ENCODE measurements at regions not wholly inside any gene's neighbourhood (a gene's known extent, or its start where the extent isn't known, plus 50 kb on each side); places are given as distances from the start of the nearest gene placed in this dataset.
"Not testable (repeated sequence)": the region's sequence is repeated elsewhere in the genome, so short reads cannot be mapped to it uniquely, and the experiment has no call there.

DNA sequence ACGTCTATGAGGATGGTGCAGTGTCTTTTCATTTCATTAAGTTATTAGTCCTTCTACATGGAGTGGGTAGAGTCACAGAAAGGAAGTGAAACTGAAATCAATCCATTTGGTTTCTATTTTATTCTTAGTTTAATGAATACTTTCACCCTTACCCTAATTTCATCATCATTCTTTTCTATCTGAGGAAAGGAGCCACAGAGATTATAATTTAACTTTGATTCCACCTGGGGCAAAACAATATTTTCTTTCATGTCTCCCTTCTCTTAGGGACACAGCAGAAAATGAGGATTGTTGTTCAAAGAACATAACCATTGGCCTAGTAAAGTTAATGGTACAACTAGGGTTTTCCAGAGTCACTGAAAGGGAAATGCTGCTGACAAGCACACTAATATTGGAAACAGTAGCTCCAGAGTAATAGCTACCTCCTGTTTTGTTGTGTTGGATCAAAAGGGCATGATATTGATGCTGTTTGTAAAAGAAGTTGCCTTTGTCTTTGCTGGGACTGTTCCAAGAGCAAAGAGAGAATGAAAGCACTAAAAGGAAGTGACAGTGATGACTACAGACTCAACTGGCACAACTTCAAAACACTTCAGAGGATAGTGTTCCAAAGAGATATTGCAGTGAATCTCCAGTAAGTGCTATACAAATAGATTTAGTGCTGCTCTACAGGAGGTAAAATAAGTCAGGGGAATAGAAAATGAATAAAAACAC is 247.1 kb upstream of the PITX2 start:
- no peaks in the 10 kb centered on the region for H3K36me3 ChIP-seq (ENCODE audit: control insufficient read depth, insufficient read depth, low read length)
- H3K27ac ChIP-seq (ENCODE audit: insufficient read depth, low read length, poor library complexity, severe bottlenecking) = no peak overlapping the region
- no peaks in the 10 kb centered on the region for H3K4me1 ChIP-seq (ENCODE audit: control insufficient read depth, insufficient read depth, low read length, poor library complexity, severe bottlenecking)
- H3K27me3 ChIP-seq (replicated peaks; ENCODE audit: control insufficient read depth, insufficient read depth, low read length, poor library complexity, severe bottlenecking) = no peaks in the 10 kb centered on the region
- H3K9me3 ChIP-seq (ENCODE audit: control insufficient read depth, low read length) = no peaks in the 10 kb centered on the region
- no peak for DNase-seq
- H3K4me3 ChIP-seq (ENCODE audit: insufficient read depth, low read depth, low read length, poor library complexity, severe bottlenecking) = no peak overlapping the region

DNA sequence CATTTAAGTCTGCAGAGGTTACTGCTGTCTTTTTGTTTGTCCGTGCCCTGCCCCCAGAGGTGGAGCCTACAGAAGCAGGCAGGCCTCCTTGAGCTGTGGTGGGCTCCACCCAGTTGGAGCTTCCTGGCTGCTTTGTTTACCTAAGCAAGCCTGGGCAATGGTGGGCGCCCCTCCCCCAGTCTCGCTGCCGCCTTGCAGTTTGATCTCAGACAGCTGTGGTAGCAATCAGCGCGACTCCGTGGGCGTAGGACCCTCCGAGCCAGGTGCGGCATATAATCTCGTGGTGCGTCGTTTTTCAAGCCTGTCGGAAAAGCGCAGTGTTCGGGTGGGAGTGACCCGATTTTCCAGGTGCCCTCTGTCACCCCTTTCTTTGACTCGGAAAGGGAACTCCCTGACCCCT is 253.3 kb upstream of the PITX2 start:
- not testable (repeated sequence) for H3K36me3 ChIP-seq (ENCODE audit: control insufficient read depth, insufficient read depth, low read length); DNase-seq; H3K9me3 ChIP-seq (ENCODE audit: control insufficient read depth, low read length); H3K27ac ChIP-seq (ENCODE audit: insufficient read depth, low read length, poor library complexity, severe bottlenecking); H3K4me1 ChIP-seq (ENCODE audit: control insufficient read depth, insufficient read depth, low read length, poor library complexity, severe bottlenecking); H3K27me3 ChIP-seq (replicated peaks; ENCODE audit: control insufficient read depth, insufficient read depth, low read length, poor library complexity, severe bottlenecking); H3K4me3 ChIP-seq (ENCODE audit: insufficient read depth, low read depth, low read length, poor library complexity, severe bottlenecking)

DNA sequence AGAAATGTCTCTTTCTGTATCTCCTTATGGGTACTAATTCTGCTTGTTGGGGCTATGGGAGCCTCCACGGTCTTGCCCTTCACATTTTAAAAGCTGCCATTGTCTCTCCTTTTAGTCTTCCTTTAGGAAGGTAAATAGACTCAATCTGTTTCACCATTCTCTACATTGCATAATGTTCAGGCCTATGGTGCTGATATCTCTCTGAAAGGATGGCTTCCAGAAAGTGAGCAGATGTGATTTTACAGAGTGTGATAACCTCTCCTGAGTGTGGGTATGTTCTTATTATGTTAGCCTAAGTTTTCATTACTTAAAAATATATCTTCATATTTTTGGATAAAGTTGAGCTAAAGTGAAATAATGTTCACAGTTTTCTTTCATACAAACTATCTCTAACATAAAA is 254.0 kb upstream of the PITX2 start:
- H3K9me3 ChIP-seq (ENCODE audit: control insufficient read depth, low read length) = no peaks in the 10 kb centered on the region
- H3K4me1 ChIP-seq (ENCODE audit: control insufficient read depth, insufficient read depth, low read length, poor library complexity, severe bottlenecking) = no peaks in the 10 kb centered on the region
- H3K4me3 ChIP-seq (ENCODE audit: insufficient read depth, low read depth, low read length, poor library complexity, severe bottlenecking) = no peak overlapping the region
- H3K27ac ChIP-seq (ENCODE audit: insufficient read depth, low read length, poor library complexity, severe bottlenecking) = no peak overlapping the region
- no peaks in the 10 kb centered on the region for H3K36me3 ChIP-seq (ENCODE audit: control insufficient read depth, insufficient read depth, low read length)
- H3K27me3 ChIP-seq (replicated peaks; ENCODE audit: control insufficient read depth, insufficient read depth, low read length, poor library complexity, severe bottlenecking) = no peaks in the 10 kb centered on the region
- no peak for DNase-seq

DNA sequence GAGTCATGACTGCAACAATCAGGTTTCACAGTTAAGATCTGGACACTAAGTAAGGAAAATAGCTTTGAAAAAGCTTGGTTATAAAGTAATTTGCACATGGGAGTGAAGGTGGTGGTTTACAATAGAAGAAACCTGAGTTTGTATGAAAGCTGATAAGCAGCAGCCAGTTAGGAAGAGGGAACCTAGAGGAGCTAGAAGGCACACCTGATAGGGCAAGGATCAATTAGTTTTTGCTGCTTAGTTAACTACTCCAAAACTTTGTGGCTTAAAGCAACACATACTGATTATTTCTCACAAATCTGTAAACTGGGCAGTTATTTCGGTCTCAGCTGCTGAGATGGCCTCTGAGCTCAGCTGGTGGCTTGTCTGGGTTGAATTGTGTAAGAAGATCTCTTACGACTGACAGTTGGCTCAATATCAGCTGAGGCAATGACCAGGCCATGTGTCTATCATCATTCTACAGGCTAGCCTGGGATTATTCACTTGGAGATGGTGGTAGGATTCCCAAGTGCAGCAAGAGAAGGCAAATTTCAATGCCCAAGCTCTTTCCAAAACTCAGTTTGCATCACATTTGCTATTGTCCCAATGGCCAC is 255.0 kb upstream of the PITX2 start:
- no peak for DNase-seq
- Histone ChIP-seq H3K27me3 (replicated peaks; ENCODE audit: control insufficient read depth, insufficient read depth, low read length, poor library complexity, severe bottlenecking) (no peaks in the 10 kb centered on the region), H3K4me1 (ENCODE audit: control insufficient read depth, insufficient read depth, low read length, poor library complexity, severe bottlenecking) (no peaks in the 10 kb centered on the region), H3K9me3 (ENCODE audit: control insufficient read depth, low read length) (no peaks in the 10 kb centered on the region), H3K36me3 (ENCODE audit: control insufficient read depth, insufficient read depth, low read length) (no peaks in the 10 kb centered on the region), H3K4me3 (ENCODE audit: insufficient read depth, low read depth, low read length, poor library complexity, severe bottlenecking) (no peak overlapping the region), H3K27ac (ENCODE audit: insufficient read depth, low read length, poor library complexity, severe bottlenecking) (no peak overlapping the region)

DNA sequence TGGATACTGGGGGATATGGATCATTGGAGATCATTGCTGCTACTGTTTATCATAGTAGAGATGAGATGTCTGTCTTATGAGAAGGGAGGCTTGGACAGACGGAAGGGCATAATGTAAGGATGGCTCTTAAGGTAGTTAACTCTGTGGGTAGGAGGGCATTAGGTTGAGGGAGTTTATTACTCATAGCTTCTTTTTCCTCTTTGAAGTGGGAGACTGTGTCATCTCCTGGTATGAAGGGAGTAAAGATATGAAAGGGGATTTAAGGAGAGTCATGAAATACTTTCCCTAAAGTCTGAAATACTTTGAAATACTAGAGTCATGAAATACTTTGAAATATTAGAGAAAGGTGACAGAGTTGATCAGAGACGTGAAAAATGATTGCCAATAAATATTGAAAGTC is 255.5 kb upstream of the PITX2 start:
- H3K4me3 ChIP-seq (ENCODE audit: insufficient read depth, low read depth, low read length, poor library complexity, severe bottlenecking) = no peak overlapping the region
- no peak overlapping the region for H3K27ac ChIP-seq (ENCODE audit: insufficient read depth, low read length, poor library complexity, severe bottlenecking)
- H3K9me3 ChIP-seq (ENCODE audit: control insufficient read depth, low read length) = no peaks in the 10 kb centered on the region
- no peaks in the 10 kb centered on the region for H3K36me3 ChIP-seq (ENCODE audit: control insufficient read depth, insufficient read depth, low read length)
- H3K27me3 ChIP-seq (replicated peaks; ENCODE audit: control insufficient read depth, insufficient read depth, low read length, poor library complexity, severe bottlenecking) = no peaks in the 10 kb centered on the region
- no peak for DNase-seq
- no peaks in the 10 kb centered on the region for H3K4me1 ChIP-seq (ENCODE audit: control insufficient read depth, insufficient read depth, low read length, poor library complexity, severe bottlenecking)

DNA sequence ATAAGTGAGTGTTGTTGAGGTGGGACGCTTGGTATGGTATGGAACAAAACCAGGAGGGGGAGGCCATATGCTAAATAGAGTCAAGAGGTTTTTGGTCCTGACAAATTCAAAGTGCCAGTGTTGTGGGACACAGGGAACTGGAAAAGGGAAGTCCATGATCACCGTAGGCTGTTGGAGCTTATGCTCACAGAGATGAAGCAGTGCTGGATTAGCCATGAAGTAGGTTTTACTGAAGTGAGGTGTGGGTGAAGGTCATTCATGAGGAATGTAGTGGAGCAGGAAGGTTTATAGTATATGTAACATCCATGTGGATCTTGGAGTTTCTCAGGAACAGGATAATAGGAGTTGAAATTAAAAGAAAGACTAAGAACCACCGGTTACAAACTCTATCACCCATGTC is 256.1 kb upstream of the PITX2 start:
- Histone ChIP-seq H3K4me1 (ENCODE audit: control insufficient read depth, insufficient read depth, low read length, poor library complexity, severe bottlenecking) (no peaks in the 10 kb centered on the region), H3K36me3 (ENCODE audit: control insufficient read depth, insufficient read depth, low read length) (no peaks in the 10 kb centered on the region), H3K9me3 (ENCODE audit: control insufficient read depth, low read length) (no peaks in the 10 kb centered on the region), H3K27ac (ENCODE audit: insufficient read depth, low read length, poor library complexity, severe bottlenecking) (no peak overlapping the region), H3K27me3 (replicated peaks; ENCODE audit: control insufficient read depth, insufficient read depth, low read length, poor library complexity, severe bottlenecking) (no peaks in the 10 kb centered on the region), H3K4me3 (ENCODE audit: insufficient read depth, low read depth, low read length, poor library complexity, severe bottlenecking) (no peak overlapping the region)
- DNase-seq = no peak

DNA sequence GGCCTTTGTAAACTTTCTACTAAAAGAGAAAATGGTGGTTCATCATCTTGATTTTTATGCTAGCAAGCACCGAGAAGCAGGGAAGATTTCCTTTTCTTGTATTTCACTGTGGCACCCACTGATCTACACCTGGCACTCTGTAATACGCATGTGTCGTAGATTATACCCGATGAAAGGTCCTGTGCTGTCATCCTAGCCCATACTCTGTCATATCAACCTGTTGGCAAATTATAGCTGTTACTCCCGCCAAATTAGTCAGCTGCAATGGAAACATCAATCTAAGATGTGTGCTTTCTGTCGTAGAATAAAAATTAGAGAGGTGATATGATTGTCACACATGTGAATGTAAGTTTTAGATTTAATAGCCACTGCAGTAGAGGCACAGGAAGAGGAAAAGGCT is 263.4 kb upstream of the PITX2 start:
- Histone ChIP-seq H3K4me3 (ENCODE audit: insufficient read depth, low read depth, low read length, poor library complexity, severe bottlenecking) (no peak overlapping the region), H3K27me3 (replicated peaks; ENCODE audit: control insufficient read depth, insufficient read depth, low read length, poor library complexity, severe bottlenecking) (no peaks in the 10 kb centered on the region), H3K4me1 (ENCODE audit: control insufficient read depth, insufficient read depth, low read length, poor library complexity, severe bottlenecking) (no peaks in the 10 kb centered on the region), H3K9me3 (ENCODE audit: control insufficient read depth, low read length) (no peaks in the 10 kb centered on the region), H3K27ac (ENCODE audit: insufficient read depth, low read length, poor library complexity, severe bottlenecking) (no peak overlapping the region), H3K36me3 (ENCODE audit: control insufficient read depth, insufficient read depth, low read length) (no peaks in the 10 kb centered on the region)
- DNase-seq = no peak

DNA sequence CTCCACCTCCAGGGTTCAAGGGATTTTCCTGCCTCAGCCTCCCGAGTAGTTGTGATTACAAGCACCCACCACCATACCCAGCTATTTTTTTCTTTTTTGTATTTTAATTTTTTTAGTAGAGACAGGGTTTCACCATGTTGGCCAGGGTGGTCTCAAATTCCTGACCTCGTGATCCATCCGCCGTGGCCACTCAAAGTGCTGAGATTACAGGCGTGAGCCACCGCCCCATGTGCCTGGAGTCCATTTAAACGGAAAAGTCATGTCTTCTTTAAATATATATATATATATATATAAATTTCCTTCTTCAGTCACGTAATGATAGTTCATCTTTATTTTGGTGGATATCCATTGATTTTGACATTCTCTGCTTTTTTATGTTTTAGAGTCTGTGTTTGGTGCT is 264.0 kb upstream of the PITX2 start:
- H3K4me3 ChIP-seq (ENCODE audit: insufficient read depth, low read depth, low read length, poor library complexity, severe bottlenecking) = no peak overlapping the region
- no peak for DNase-seq
- H3K9me3 ChIP-seq (ENCODE audit: control insufficient read depth, low read length) = no peaks in the 10 kb centered on the region
- no peak overlapping the region for H3K27ac ChIP-seq (ENCODE audit: insufficient read depth, low read length, poor library complexity, severe bottlenecking)
- H3K4me1 ChIP-seq (ENCODE audit: control insufficient read depth, insufficient read depth, low read length, poor library complexity, severe bottlenecking) = no peaks in the 10 kb centered on the region
- H3K36me3 ChIP-seq (ENCODE audit: control insufficient read depth, insufficient read depth, low read length) = no peaks in the 10 kb centered on the region
- H3K27me3 ChIP-seq (replicated peaks; ENCODE audit: control insufficient read depth, insufficient read depth, low read length, poor library complexity, severe bottlenecking) = no peaks in the 10 kb centered on the region

DNA sequence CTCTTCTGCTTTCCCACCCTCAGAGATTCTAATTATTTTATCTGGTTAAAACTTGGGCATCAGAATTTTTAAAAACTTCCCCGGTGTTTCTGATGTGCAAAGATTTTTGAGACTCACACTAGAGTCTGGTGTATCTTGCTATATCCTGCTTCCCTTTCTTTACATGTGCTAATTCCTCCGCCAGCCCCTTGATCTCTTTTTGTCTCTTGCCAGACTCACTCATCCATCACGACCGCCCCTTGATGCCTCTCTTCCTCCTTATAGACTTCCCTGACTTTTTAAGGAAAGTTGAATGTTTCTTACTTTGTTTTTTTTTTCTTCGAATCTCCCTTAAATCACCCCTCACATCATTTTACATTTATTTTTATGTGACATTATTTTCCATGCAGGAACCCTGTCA is 274.9 kb upstream of the PITX2 start:
- no peaks in the 10 kb centered on the region for H3K36me3 ChIP-seq (ENCODE audit: control insufficient read depth, insufficient read depth, low read length)

DNA sequence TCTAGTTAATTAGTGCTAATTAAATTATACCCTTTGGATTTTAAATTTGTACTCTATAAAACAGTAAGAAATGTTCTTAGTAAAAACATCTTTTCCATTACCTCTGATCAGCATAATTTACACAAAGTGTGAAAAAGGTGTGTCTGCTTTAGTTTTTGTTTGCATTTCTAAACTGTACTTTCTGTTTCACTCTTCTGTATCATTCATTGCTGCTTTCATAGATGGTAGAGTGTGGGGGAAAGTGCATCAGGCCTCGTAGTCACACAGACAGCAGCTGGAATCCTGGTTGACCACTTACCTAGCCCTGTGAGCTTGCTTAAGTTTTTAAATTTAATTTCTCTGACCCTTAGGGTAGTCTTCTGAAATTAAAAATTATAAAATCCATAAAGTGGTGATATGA is 275.4 kb upstream of the PITX2 start:
- no peak for DNase-seq
- Histone ChIP-seq H3K4me1 (ENCODE audit: control insufficient read depth, insufficient read depth, low read length, poor library complexity, severe bottlenecking) (no peaks in the 10 kb centered on the region), H3K9me3 (ENCODE audit: control insufficient read depth, low read length) (no peaks in the 10 kb centered on the region), H3K27me3 (replicated peaks; ENCODE audit: control insufficient read depth, insufficient read depth, low read length, poor library complexity, severe bottlenecking) (no peaks in the 10 kb centered on the region), H3K4me3 (ENCODE audit: insufficient read depth, low read depth, low read length, poor library complexity, severe bottlenecking) (no peak overlapping the region), H3K27ac (ENCODE audit: insufficient read depth, low read length, poor library complexity, severe bottlenecking) (no peak overlapping the region), H3K36me3 (ENCODE audit: control insufficient read depth, insufficient read depth, low read length) (no peaks in the 10 kb centered on the region)

More for the DNA sequence above, 274.9 kb upstream of the PITX2 start:
- Histone ChIP-seq H3K27ac (ENCODE audit: insufficient read depth, low read length, poor library complexity, severe bottlenecking) (no peak overlapping the region), H3K27me3 (replicated peaks; ENCODE audit: control insufficient read depth, insufficient read depth, low read length, poor library complexity, severe bottlenecking) (no peaks in the 10 kb centered on the region), H3K9me3 (ENCODE audit: control insufficient read depth, low read length) (no peaks in the 10 kb centered on the region), H3K4me1 (ENCODE audit: control insufficient read depth, insufficient read depth, low read length, poor library complexity, severe bottlenecking) (no peaks in the 10 kb centered on the region), H3K4me3 (ENCODE audit: insufficient read depth, low read depth, low read length, poor library complexity, severe bottlenecking) (no peak overlapping the region)
- no peak for DNase-seq
